IMR-90 (cell line): ENCODE measurements at regions not wholly inside any gene's neighbourhood (a gene's known extent, or its start where the extent isn't known, plus 50 kb on each side); places are given as distances from the start of the nearest gene placed in this dataset.

Source experiments
- ATAC-seq: fragments of 200-7000 bp; cut with Tn5 transposase; 2 replicates; pipeline ENCODE4 v1.9.1; 2020; ENCODE audit warnings: low read depth, mild to moderate bottlenecking, moderate library complexity
- BruUV-seq: library from RNA; stranded (reverse); fragments of 400-500 nt; replicated peaks from 2 replicates; lab custom pipeline; 2021; lab: Mats Ljungman, UMichigan
- CTCF ChIA-PET: fragments of 300-600 bp; formaldehyde crosslinking; extraction: SDS; loops from one replicate; lab custom pipeline; 2021; ENCODE audit warnings: antibody characterized with exemption; lab: Yijun Ruan, JAX
- POLR2A ChIA-PET: fragments of 300-600 bp; sonication (Branson Sonifier 250); formaldehyde crosslinking; loops from one replicate; lab custom pipeline; 2022; ENCODE audit warnings: antibody characterized with exemption; ENCODE audit not compliant: unreplicated experiment; lab: Charles Lee
- DNase-seq: peaks from one replicate; pipeline ENCODE4 v3.0.0; 2013
- H2AFZ ChIP-seq: replicated peaks from 2 replicates; pipeline ENCODE3; 2013; ENCODE audit warnings: low read length, mild to moderate bottlenecking; ENCODE audit not compliant: poor library complexity
- H2AK5ac ChIP-seq: 2 replicates; pipeline ENCODE4 v1.6.1; 2013; ENCODE audit warnings: low read depth, low read length, inconsistent platforms
- H2AK9ac ChIP-seq: replicated peaks from 2 replicates; pipeline ENCODE3; 2013; ENCODE audit warnings: mild to moderate bottlenecking, low read depth, low read length, moderate library complexity; ENCODE audit not compliant: poor library complexity
- H2BK120ac ChIP-seq: 2 replicates; pipeline ENCODE4 v1.6.1; 2013; ENCODE audit warnings: low read depth, low read length, inconsistent platforms
- H2BK15ac ChIP-seq: 3 replicates; pipeline ENCODE4 v1.6.1; 2013; ENCODE audit warnings: low read depth, low read length, inconsistent platforms
- H2BK20ac ChIP-seq: 2 replicates; pipeline ENCODE4 v1.6.1; 2013; ENCODE audit warnings: low read depth, mild to moderate bottlenecking, inconsistent platforms, low read length, moderate library complexity
- H2BK5ac ChIP-seq: 2 replicates; pipeline ENCODE4 v1.6.1; 2013; ENCODE audit warnings: mild to moderate bottlenecking, low read depth, low read length, inconsistent platforms; ENCODE audit not compliant: poor library complexity, severe bottlenecking
- H3K14ac ChIP-seq: replicated peaks from 2 replicates; pipeline ENCODE4 v1.6.1; 2013; ENCODE audit warnings: low read depth, low read length, inconsistent platforms
- H3K18ac ChIP-seq: 2 replicates; pipeline ENCODE4 v1.6.1; 2013; ENCODE audit warnings: low read depth, low read length, control low read depth
- H3K23ac ChIP-seq: 2 replicates; pipeline ENCODE4 v1.6.1; 2013; ENCODE audit warnings: low read depth, low read length, inconsistent platforms
- H3K27ac ChIP-seq: 2 replicates; pipeline ENCODE4 v1.5.1; 2013; ENCODE audit warnings: mild to moderate bottlenecking, control low read depth, low read length; ENCODE audit not compliant: insufficient read depth
- H3K27me3 ChIP-seq: 2 replicates; pipeline ENCODE4 v1.6.1; 2013; ENCODE audit warnings: low read length; ENCODE audit not compliant: control insufficient read depth, insufficient read depth
- H3K36me3 ChIP-seq: 2 replicates; pipeline ENCODE4 v1.6.1; 2013; ENCODE audit warnings: low read length, mixed read lengths; ENCODE audit not compliant: control insufficient read depth, insufficient read depth
- H3K4ac ChIP-seq: 2 replicates; pipeline ENCODE4 v1.6.1; 2013; ENCODE audit warnings: low read depth, low read length, inconsistent platforms
- H3K4me1 ChIP-seq: 2 replicates; pipeline ENCODE4 v1.6.1; 2013; ENCODE audit warnings: low read length, mixed read lengths; ENCODE audit not compliant: control insufficient read depth, insufficient read depth
- H3K4me2 ChIP-seq: 2 replicates; pipeline ENCODE4 v1.6.1; 2013; ENCODE audit warnings: low read depth, mild to moderate bottlenecking, control low read depth, low read length, moderate library complexity
- H3K4me3 ChIP-seq: 2 replicates; pipeline ENCODE4 v1.5.1; 2013; ENCODE audit warnings: low read depth, mild to moderate bottlenecking, control low read depth, low read length, moderate library complexity; ENCODE audit not compliant: insufficient read depth
- H3K56ac ChIP-seq: 2 replicates; pipeline ENCODE4 v1.6.1; 2013; ENCODE audit warnings: low read length, inconsistent platforms; ENCODE audit not compliant: insufficient read depth; ENCODE audit errors: extremely low read depth
- H3K79me1 ChIP-seq, 2 experiments: 2 replicates each; pipeline ENCODE4 v1.6.1; 2013; ENCODE audit warnings: low read length in 2 of 2, inconsistent platforms in 1 of 2, low read depth in 1 of 2
- H3K9ac ChIP-seq: 2 replicates; pipeline ENCODE4 v1.6.1; 2013; ENCODE audit warnings: low read depth, low read length, control low read depth
- H3K9me1 ChIP-seq: 2 replicates; pipeline ENCODE4 v1.6.1; 2013; ENCODE audit warnings: low read length, inconsistent platforms; ENCODE audit not compliant: insufficient read depth
- H3K9me3 ChIP-seq: 2 replicates; pipeline ENCODE4 v1.6.1; 2013; ENCODE audit warnings: low read length; ENCODE audit not compliant: control insufficient read depth, insufficient read depth
- H4K20me1 ChIP-seq: 2 replicates; pipeline ENCODE4 v1.6.1; 2013; ENCODE audit warnings: low read length, inconsistent platforms; ENCODE audit not compliant: insufficient read depth
- H4K5ac ChIP-seq: 2 replicates; pipeline ENCODE4 v1.6.1; 2013; ENCODE audit warnings: mild to moderate bottlenecking, low read depth, low read length, control low read depth
- H4K8ac ChIP-seq, 2 experiments: 2 replicates each; pipeline ENCODE4 v1.6.1; 2013; ENCODE audit warnings: low read depth in 2 of 2, low read length in 2 of 2, control low read depth in 1 of 2, inconsistent platforms in 1 of 2
- H4K91ac ChIP-seq: 2 replicates; pipeline ENCODE4 v1.6.1; 2013; ENCODE audit warnings: low read depth, low read length, inconsistent platforms; ENCODE audit not compliant: insufficient read depth
- BHLHE40 ChIP-seq: fragments of 150-350 bp; IDR thresholded peaks from 2 replicates; pipeline ENCODE4 v1.6.1; 2016; ENCODE audit warnings: mild to moderate bottlenecking, low read depth, low read length
- CEBPB ChIP-seq: IDR thresholded peaks from 2 replicates; pipeline ENCODE4 v1.6.1; 2012; ENCODE audit warnings: low read depth, low read length, improper control_type of control experiment
- CHD1 ChIP-seq: IDR thresholded peaks from 2 replicates; pipeline ENCODE4 v1.6.1; 2012; ENCODE audit warnings: low read depth, low read length, improper control_type of control experiment
- FOS ChIP-seq: fragments of 150-350 bp; IDR thresholded peaks from 2 replicates; pipeline ENCODE4 v1.6.1; 2016; ENCODE audit warnings: low read depth, low read length
- MAFK ChIP-seq: IDR thresholded peaks from 2 replicates; pipeline ENCODE4 v1.6.1; 2012; ENCODE audit warnings: low read depth, low read length, improper control_type of control experiment
- MAZ ChIP-seq: IDR thresholded peaks from 2 replicates; pipeline ENCODE4 v1.6.1; 2012; ENCODE audit warnings: low read depth, mild to moderate bottlenecking, low read length, improper control_type of control experiment, moderate library complexity, borderline replicate concordance
- MXI1 ChIP-seq: IDR thresholded peaks from 2 replicates; pipeline ENCODE4 v1.6.1; 2012; ENCODE audit warnings: low read depth, mild to moderate bottlenecking, low read length, moderate library complexity, borderline replicate concordance
- NFE2L2 ChIP-seq: fragments of 150-350 bp; IDR thresholded peaks from 2 replicates; pipeline ENCODE4 v1.6.1; 2016; ENCODE audit warnings: low read depth, mild to moderate bottlenecking, low read length
- POLR2A ChIP-seq: IDR thresholded peaks from 2 replicates; pipeline ENCODE4 v1.6.1; 2012; ENCODE audit warnings: mild to moderate bottlenecking, low read depth, low read length
- RAD21 ChIP-seq: IDR thresholded peaks from 2 replicates; pipeline ENCODE4 v1.6.1; 2012; ENCODE audit warnings: low read length, improper control_type of control experiment
- RCOR1 ChIP-seq: IDR thresholded peaks from 2 replicates; pipeline ENCODE4 v1.6.1; 2012; ENCODE audit warnings: mild to moderate bottlenecking, low read length, improper control_type of control experiment; ENCODE audit not compliant: insufficient replicate concordance
- RFX5 ChIP-seq: IDR thresholded peaks from 2 replicates; pipeline ENCODE4 v1.8.0; 2012; ENCODE audit warnings: low read depth, mild to moderate bottlenecking, low read length, moderate library complexity
- SMC3 ChIP-seq: fragments of 150-350 bp; IDR thresholded peaks from 2 replicates; pipeline ENCODE4 v1.6.1; 2016; ENCODE audit warnings: low read depth, mild to moderate bottlenecking, antibody characterized with exemption, low read length, moderate library complexity
- WGBS, 2 experiments: methylation state at CpG; one replicate each; pipeline versions ENCODE4 v1.1.5 to v1.1.7; 2013; ENCODE audit warnings: missing lambda C conversion rate in 2 of 2; ENCODE audit not compliant: insufficient read length in 1 of 2; ENCODE audit errors: extremely low coverage in 2 of 2; 5-methylcytosine and 5-hydroxymethylcytosine counted together
- dilution Hi-C: fragments of 300-500 bp; cut with HindIII; formaldehyde crosslinking; loops from one replicate; pipeline ENCODE4 v1.14.3; 2018; ENCODE audit warnings: low sequenced_read_pairs; ENCODE audit not compliant: unreplicated experiment
- in situ Hi-C: fragments of 300-500 bp; cut with MboI; formaldehyde crosslinking; loops from 3 replicates; pipeline ENCODE4 v1.14.3; 2019; ENCODE audit warnings: low sequenced_read_pairs, inconsistent platforms, mixed read lengths
- intact Hi-C: fragments of 100-400 bp; cut with micrococcal nuclease; formaldehyde crosslinking; loops from 2 replicates; pipeline ENCODE4 v1.10.0; 2022
- TF ChIP-seq, protein P1 (sequence below): fragments of 150-350 bp; IDR thresholded peaks from 2 replicates; pipeline ENCODE4 v1.6.1; 2017; ENCODE audit warnings: mild to moderate bottlenecking, antibody characterized with exemption, low read length, low read depth
- TF ChIP-seq, protein P2 (sequence below): conservative IDR thresholded peaks from 2 replicates; pipeline ENCODE4 v1.5.1; 2012; ENCODE audit warnings: mild to moderate bottlenecking, low read depth, low read length, improper control_type of control experiment
- TF ChIP-seq, protein P3 (sequence below): fragments of 150-350 bp; IDR thresholded peaks from 2 replicates; pipeline ENCODE4 v1.6.1; 2016; ENCODE audit warnings: low read depth, mild to moderate bottlenecking, low read length, moderate library complexity, borderline replicate concordance

DNA sequence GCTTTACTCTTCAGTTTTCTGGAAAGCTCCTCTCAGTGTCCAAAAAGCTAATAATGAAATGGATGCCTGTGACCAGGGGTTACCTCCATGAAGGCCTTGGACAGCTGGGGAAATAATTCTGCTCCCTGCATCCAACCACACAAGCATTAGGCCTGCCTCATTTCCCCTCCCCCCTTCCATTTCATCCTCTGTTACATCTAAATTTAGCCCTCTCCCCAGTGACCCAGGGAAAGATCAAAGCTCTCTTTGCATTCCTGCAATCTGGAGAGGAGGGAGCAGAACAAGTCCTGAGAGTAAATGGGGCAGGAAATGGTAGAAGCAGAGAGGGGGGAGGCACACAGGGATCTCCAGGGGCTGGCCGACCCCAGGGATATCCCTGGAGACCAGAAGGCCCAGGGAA is 452.7 kb downstream of the TSHZ3 start:
- no peak overlapping the region for H3K4ac ChIP-seq
- no peak overlapping the region for H2BK120ac ChIP-seq
- H3K9me3 ChIP-seq, result no peaks in the 10 kb centered on the region
- H3K79me1 ChIP-seq, result no peaks in the 10 kb centered on the region
- ATAC-seq (no peak), DNase-seq (no peak)
- H3K18ac ChIP-seq, result no peak overlapping the region
- H2BK15ac ChIP-seq, result no peak overlapping the region
- no peak overlapping the region for H2BK20ac ChIP-seq
- H4K20me1 ChIP-seq, result no peaks in the 10 kb centered on the region
- WGBS, 2 experiments, result no CpG with 5 or more reads among the region's 1 CpG
- no peak overlapping the region for H3K4me3 ChIP-seq
- POLR2A ChIA-PET, result no interaction called here
- H2AK5ac ChIP-seq, result no peak overlapping the region
- CTCF ChIA-PET, result no interaction called here
- H3K56ac ChIP-seq, result no peak overlapping the region
- TF ChIP-seq, protein P1, sequence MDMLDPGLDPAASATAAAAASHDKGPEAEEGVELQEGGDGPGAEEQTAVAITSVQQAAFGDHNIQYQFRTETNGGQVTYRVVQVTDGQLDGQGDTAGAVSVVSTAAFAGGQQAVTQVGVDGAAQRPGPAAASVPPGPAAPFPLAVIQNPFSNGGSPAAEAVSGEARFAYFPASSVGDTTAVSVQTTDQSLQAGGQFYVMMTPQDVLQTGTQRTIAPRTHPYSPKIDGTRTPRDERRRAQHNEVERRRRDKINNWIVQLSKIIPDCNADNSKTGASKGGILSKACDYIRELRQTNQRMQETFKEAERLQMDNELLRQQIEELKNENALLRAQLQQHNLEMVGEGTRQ, result no peak
- no peak for TF ChIP-seq MXI1
- TF ChIP-seq FOS, result no peak
- TF ChIP-seq RCOR1, result no peak
- no peak for TF ChIP-seq RAD21
- no peak for TF ChIP-seq SMC3
- TF ChIP-seq NFE2L2, result no peak
- TF ChIP-seq MAZ, result no peak
- TF ChIP-seq, protein P2, sequence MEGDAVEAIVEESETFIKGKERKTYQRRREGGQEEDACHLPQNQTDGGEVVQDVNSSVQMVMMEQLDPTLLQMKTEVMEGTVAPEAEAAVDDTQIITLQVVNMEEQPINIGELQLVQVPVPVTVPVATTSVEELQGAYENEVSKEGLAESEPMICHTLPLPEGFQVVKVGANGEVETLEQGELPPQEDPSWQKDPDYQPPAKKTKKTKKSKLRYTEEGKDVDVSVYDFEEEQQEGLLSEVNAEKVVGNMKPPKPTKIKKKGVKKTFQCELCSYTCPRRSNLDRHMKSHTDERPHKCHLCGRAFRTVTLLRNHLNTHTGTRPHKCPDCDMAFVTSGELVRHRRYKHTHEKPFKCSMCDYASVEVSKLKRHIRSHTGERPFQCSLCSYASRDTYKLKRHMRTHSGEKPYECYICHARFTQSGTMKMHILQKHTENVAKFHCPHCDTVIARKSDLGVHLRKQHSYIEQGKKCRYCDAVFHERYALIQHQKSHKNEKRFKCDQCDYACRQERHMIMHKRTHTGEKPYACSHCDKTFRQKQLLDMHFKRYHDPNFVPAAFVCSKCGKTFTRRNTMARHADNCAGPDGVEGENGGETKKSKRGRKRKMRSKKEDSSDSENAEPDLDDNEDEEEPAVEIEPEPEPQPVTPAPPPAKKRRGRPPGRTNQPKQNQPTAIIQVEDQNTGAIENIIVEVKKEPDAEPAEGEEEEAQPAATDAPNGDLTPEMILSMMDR, result no peak
- TF ChIP-seq RFX5, result no peak
- TF ChIP-seq POLR2A, result no peak
- TF ChIP-seq CHD1, result no peak
- TF ChIP-seq BHLHE40, result no peak
- TF ChIP-seq, protein P3, sequence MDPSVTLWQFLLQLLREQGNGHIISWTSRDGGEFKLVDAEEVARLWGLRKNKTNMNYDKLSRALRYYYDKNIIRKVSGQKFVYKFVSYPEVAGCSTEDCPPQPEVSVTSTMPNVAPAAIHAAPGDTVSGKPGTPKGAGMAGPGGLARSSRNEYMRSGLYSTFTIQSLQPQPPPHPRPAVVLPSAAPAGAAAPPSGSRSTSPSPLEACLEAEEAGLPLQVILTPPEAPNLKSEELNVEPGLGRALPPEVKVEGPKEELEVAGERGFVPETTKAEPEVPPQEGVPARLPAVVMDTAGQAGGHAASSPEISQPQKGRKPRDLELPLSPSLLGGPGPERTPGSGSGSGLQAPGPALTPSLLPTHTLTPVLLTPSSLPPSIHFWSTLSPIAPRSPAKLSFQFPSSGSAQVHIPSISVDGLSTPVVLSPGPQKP, result no peak
- no peak for TF ChIP-seq CEBPB
- TF ChIP-seq MAFK, result no peak
- H3K9ac ChIP-seq, result no peak overlapping the region
- no peak overlapping the region for H3K27ac ChIP-seq
- H2AFZ ChIP-seq, result no peak overlapping the region
- no peaks in the 10 kb centered on the region for H3K36me3 ChIP-seq
- no TSS peak for BruUV-seq
- intact Hi-C loops (no loop called here), dilution Hi-C loops (no loop called here), in situ Hi-C loops (no loop called here)
- no peaks in the 10 kb centered on the region for H3K9me1 ChIP-seq
- H3K23ac ChIP-seq, result no peak overlapping the region
- H2AK9ac ChIP-seq, result no peak overlapping the region
- no peak overlapping the region for H3K14ac ChIP-seq
- no peak overlapping the region for H3K4me2 ChIP-seq
- H4K5ac ChIP-seq, result no peak overlapping the region
- H4K8ac ChIP-seq, result no peak overlapping the region
- H3K4me1 ChIP-seq, result no peaks in the 10 kb centered on the region
- H4K91ac ChIP-seq, result no peak overlapping the region
- H2BK5ac ChIP-seq, result no peak overlapping the region
- H3K27me3 ChIP-seq, result no peaks in the 10 kb centered on the region
